GM19452 (cell line): ENCODE measurements at regions not wholly inside any gene's neighbourhood (a gene's known extent, or its start where the extent isn't known, plus 50 kb on each side); places are given as distances from the start of the nearest gene placed in this dataset.
"Not testable (repeated sequence)": the region's sequence is repeated elsewhere in the genome, so short reads cannot be mapped to it uniquely, and the experiment has no call there.

Source experiments
- ATAC-seq: cut with Tn5 transposase; IDR thresholded peaks from one replicate; pipeline ENCODE4 v1.9.1; 2021; ENCODE audit not compliant: unreplicated experiment

DNA sequence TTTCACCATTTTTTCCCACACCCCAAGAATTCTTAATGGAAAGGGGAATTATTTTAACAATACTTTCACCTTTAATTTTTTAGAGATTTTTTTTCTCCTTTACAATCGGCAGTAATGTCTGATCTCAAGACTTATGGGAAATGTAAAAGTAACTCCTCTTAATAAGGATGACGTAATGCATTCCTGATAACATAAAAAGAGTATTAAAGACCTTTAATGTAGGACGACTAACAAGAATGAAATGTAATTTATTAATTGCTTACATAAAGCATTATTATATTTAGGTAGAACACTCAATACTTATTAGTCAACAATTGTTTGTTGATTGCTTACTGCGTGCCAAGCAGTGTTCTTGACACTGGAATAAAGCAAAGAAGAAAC, 416.8 kb upstream of the NAALADL2 start:
- ATAC-seq: no peak

DNA sequence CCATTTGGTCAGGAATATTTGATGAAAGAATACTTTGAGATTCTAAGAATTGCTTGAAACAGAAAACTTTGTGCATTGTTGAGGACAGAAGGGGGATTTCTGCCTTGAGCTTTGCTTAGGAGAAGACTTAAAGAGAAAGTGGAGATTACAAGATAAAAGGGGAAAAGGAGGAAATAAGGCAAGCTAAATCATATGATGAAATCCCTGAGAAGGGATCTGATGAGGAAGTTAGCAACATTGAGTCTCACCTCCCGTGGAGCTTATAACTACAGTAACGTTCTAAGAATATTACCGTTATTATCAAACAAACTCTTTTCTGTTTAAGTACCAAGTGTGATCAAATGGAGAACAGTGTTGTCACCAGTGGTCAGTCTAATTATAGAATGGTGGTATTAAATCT, 414.7 kb upstream of the NAALADL2 start:
- ATAC-seq: no peak

DNA sequence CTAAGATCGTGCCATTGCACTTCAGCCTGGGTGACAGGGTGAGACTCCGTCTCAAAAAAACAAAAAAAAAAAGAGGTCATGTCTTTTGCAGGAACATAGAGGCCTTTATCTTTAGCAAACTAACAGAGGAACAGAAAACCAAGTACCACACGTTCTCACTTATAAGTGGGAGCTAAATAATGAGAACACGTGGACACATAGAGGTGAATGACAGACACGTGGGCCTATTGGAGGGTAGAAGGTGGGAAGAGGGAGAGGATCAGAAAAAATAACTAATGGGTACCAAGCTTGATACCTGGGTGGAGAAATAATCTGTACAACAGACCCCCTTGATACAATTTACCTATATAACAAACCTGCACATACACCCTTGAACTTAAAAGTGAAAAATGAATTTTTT, 401.4 kb upstream of the NAALADL2 start:
- no peak for ATAC-seq

DNA sequence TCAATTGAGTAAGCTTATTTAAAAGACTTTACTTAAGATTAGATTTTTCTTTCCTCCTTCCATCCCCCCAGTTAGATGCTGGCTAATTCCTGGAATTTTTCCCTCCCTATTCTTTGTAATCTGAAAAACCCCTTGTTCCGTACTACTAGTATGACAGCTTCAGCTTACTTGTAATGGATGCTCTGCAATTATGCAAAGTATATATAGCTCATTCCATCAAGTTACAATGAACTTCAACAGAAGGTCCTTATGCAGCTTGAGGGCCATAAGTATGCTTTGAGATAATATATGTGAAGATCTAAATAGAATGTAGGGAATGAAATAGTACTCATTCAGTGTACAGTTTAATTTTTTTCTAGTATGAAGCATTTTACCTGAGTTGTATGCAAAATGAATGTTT, 398.3 kb upstream of the NAALADL2 start:
- ATAC-seq: no peak

DNA sequence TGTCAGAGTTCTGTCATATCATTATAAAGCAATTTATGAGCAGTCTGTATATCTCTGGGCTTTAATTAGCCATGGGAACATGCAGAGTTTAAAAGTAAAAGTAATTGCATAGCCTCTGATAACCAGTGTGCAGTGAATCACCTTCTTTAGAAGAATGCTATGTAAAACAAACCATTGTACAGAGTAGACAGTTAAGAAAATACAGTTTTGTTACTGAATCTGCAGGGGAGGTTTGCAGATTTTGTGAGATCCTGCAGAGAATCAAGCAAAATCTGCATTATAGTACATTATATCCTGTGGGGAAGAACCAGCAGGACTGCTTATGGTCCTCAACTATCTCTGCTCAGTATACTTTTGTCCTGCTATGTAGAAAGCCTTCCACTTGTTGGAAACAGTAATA, 396.2 kb upstream of the NAALADL2 start:
- ATAC-seq: no peak

DNA sequence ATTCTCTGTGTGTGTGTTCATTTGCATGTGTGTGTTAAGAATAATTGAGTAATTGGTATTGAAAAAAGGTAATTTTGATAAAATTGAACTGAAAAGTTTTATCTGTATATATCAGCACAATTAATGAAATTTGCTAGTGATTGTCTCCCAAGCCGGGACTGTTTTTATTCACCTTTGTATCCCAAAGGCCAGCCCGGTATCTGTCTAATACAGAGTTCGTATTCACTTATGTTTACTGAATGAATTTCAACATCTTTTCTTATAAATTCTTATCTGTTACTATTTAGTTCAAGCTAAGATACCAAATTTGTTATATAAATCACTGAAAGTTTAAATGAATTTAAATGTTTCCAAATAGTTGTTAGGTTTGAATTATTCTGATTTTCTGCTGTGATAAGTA, 394.0 kb upstream of the NAALADL2 start:
- ATAC-seq: no peak

DNA sequence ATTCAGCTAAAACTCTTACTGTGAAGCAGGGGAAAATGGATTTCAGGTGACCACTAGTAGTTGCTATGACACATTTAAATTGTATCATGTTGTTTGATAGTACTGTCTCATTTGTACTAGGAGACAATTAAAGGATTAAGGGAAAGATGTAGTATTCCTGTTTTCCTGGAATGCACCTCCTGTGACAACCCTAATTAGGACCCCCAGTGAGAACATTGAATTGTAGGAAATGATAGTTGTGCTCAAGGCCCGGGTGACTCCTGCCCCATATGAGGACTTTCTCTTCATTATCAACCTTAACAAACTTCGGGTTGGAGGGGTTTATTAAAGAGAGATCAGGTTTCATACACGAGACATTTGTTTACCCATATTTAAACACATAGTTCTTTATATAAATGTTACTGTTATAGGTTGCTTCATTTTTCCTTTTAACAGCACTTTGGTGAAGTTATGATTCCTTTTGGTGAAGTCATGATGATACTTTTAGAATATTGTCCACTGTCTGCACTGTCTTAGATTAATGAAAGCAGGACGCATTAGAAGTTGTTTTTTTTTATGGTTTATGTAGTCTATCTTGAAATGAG, 392.6 kb upstream of the NAALADL2 start:
- no peak for ATAC-seq

DNA sequence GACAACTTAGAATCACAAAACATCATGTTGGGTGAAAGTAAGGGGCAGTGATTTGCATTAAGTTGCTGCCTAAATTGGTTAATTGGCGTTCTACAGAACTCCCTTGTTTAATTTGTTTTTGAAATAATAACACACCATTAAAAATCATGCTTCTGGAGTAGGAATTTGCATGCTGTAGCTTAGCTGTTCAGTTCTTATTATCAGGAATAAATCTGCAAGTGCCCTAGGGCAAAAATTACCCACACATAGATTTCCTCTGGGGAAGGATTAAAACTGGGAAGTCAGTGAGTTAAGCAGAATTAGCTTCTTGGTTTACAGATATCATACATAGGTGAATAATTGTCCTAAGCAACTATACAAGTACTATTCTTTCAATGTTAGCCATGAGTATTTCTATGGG, 381.6 kb upstream of the NAALADL2 start:
- ATAC-seq: no peak

DNA sequence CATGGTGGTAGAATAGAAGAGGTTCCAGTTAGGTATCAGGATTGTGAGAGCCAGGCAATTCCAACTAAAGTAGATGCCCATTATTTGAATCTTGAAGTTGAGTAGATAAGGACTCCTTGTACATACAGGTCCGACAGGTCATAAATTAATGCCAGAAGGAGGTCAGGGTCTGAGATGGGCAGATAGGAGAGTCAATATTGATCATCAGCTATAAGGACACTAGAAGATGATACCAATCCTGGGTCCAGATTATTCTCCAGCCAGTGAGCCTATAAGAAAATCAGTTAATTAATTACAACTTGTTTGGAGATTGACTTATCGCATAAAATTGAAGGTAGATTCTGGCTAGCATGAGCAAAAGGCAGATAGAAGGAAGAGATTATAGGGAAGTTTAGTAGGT, 378.4 kb upstream of the NAALADL2 start:
- ATAC-seq: no peak

DNA sequence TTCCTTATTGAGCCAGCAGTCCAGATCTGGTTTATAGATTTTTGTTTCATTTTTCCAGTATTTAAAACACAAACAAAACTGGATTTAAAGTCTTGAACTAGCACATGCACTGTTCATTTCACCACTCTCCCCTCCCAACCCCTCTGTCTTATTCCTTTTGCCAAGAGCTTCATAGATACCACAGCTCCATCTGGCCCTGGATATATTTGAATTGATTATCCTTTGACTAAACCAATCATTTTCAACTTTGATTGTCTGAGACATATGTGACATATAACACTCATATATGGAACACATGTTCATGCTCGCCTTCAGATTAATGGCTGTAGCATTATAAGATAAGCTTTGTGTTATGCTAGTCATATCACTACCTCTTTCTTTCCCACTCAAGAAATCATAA, 376.6 kb upstream of the NAALADL2 start:
- ATAC-seq: no peak

DNA sequence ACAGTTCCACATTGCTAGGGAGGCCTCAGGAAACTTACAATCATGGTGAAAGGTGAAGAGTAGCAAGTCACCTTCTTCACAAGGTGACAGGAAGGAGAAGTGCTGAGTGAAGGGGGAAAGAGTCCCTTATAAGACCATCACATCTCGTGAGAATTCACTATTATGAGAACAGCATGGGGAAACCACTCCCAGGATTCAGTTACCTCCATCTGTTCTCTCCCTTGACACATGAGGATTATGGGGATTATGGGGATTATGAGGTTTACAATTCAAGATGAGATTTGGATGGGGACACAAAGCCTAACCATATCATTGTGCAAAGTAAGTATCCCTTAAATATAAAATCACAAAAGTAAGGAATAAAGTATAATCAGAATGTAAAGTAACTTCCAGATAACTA, 375.9 kb upstream of the NAALADL2 start:
- ATAC-seq: no peak

DNA sequence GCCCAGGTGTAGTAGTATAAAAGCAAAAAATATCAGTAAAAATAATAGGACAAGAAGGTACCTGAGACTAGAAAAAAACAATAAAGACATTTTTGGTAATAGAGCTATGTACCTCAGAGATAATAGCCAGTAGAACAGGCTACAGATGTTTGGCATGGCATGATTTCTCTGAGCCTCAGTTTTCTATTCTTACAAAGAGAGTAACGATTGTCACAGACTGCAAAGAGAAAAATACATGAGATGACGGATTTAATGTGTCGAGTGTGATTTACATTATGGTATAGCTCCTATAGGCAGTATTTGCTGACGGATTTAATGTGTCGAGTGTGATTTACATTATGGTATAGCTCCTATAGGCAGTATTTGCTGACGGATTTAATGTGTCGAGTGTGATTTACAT, 375.3 kb upstream of the NAALADL2 start:
- ATAC-seq: not testable (repeated sequence)

DNA sequence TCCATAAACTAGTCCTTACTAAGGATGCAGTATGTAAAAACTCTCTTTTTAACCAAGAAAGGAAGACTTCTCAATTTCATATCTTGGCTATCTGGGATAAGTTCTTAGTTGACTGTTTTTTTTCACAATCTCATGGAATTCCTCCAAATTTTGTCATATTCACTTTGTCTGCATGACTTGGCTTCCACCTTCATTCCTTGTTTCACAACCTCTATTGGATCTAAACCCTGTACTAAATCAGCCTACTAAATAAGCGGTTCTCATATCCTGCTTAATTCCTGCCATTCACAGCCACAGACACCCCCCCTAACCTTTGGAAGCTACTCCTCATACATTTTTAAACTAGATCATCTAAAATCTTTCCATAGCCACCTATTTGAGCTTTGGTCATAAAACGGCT, 370.6 kb upstream of the NAALADL2 start:
- no peak for ATAC-seq

DNA sequence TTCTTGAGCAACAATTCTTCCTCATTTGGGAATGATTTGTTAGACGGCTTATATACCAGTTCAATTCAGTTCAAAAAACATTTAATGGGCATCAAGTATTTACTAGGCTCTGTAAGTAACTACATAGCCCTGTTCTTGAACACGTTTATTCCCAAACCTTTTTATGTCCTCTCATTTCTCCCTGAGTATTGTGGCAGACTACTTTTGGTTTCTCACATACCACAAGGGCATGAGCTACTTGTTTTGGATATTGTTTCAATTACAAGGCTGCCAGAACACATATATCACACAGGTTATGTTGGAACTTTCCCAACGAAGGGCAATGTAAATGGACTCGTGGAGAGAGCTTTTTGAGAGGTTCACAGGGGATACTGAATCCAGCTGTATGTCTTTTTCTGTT, 363.8 kb upstream of the NAALADL2 start:
- ATAC-seq: no peak

DNA sequence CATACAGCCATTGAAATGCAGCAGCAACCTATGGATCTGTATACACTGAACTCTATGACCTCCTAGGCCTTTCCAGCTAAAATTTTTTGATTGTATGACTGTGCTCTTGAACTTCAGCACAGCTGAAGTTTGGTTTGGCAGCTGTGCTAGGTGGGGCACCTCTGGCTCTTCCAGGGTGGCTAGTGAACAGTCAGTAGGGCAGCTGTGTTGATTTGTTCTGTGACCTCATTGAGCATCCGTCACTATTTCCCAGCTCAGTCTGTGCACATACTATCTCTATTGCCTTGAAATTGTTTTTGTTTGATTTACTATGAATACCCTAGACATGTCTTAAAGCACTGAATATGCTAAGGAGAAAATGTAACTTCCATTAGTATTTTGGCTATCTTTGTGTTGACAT, 363.2 kb upstream of the NAALADL2 start:
- no peak for ATAC-seq

DNA sequence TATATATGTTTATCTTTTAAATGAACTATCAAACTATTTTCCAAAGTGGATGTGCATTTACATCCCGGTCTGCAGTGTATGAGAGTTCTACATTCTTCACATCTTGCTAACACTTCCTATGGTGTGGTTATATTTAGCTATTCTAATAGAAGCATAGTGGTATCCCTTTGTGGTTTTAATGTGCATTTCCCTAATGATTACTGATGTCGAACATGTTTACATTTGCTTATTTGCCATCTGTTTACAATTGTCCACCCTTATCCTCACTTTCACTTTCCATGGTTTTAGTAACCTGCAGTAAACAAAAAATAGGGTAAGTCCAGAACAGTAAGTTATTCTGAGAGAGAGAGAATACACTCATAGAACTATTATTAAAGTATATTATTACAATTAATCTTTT, 360.5 kb upstream of the NAALADL2 start:
- ATAC-seq: no peak

DNA sequence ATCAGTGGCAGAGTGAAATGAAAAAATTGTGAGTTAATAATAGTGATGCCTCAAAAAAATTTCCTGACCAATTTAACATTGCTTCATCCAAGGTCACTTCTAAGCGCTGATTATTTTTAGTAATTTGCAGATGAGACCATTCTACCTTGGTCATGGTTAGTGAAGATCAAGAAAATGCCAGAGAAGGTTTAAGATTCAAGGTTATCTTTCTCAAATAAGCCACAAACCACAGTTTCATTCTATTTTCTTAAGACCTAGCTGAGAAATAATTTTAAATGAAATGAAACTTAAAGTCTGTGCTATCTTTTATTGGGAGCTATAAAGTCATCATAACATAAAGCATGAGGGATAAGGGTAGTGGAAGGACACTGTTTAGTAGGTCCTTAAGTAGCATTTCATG, 353.9 kb upstream of the NAALADL2 start:
- no peak for ATAC-seq

DNA sequence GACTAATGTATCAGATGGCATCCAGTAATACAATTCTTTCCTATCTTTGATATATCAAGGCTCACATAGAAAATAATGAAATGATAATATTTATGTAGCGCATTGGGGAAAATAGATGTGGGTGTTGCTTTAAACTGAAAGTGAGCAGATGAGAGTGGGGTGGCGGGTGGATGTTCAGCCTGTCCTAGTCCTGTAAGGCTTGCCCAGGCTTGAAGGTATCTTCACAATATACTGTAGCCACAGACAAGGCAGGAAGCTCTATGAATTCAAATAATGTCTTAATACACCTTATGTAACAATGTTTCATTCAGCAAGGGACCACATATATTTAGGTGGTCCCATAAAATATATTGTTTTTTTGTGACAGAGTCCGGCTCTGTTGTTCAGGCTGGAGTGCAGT, 334.9 kb upstream of the NAALADL2 start:
- no peak for ATAC-seq

DNA sequence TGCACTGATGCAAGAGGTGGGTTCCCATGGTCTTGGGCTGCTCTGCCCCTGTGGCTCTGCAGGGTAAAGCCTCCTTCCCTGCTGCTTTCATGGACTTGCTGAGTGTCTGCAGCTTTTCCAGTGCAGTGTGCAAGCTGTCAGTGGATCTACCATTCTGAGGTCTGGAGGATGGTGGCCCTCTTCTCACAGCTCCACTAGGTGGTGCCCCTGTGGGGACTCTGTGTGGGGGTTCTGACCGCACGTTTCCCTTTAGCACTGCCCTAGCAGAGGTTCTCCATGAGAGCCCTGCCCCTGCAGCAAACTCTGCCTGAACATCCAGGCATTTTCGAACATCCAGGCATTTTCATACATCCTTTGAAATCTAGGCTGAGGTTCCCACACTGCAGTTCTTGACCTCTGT, 329.8 kb upstream of the NAALADL2 start:
- ATAC-seq: no peak

DNA sequence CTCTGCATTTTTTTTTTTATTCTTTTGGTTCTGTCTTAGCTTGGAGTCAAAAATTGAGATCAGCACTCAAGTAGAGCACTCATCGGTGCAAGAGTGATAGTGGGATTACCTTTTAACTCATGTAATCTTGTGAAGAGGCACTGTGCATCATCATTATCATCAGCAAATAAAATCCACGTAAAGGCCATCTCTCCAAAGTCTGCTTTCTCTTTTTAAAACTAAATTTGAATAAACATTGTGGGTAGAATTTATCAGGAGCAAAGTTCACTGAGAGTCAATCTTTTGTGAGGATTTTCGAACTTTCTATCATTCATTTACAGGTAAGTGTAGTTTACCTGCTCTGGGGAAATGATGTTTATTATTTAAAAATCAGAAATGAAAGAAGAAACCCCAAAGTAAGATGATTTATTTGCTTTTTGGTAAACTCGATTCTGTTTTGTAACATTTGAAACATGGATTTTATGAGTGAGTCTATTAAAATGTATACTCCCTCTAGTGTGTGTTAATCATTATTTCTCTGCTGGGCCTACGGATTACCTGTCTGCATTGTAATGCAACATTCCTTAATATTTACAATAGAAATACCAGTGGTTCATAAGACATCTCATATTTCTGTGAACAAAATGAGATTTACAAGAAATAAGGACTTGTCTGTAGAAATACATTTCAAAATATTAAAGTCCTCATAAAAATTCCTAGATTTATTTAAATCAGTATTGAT, 327.7 kb upstream of the NAALADL2 start:
- ATAC-seq: no peak

DNA sequence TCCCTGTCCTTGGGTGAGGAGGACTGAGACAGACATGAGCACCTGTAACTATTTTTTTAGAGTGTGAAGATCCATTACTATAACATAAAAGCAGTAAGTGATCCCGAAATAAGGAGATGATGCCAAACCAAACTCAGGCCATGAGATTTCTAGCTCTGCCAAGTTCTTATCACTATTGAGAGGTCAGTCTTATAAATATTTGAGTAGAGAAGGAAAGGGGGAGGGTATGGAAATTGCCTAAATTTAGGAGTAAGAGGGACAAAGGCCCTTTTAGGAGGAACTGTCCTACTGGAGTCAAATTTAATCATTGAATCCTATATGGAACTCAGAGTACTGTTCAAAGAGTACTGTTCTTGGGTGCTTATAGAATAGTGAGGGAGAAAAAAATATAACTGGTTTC, 326.9 kb upstream of the NAALADL2 start:
- ATAC-seq: no peak

DNA sequence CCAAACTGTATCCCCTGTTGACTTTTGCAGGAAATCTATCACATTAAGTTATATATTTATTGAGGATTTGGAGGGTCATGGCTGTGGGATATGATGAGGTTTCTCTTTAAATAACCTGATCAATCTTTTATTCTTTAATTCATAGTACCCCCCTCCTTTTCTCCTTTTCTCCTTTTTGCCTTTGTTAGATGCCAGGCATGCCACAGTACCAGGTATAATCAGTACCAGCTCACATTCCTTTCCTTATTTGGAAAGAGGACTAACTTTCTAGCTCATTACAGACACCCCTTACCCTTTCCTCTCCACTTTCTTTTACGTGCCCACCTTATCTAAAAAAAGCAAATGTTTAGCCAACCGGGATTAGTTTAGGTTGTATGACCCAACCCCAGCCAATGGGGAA, 326.4 kb upstream of the NAALADL2 start:
- ATAC-seq: no peak

DNA sequence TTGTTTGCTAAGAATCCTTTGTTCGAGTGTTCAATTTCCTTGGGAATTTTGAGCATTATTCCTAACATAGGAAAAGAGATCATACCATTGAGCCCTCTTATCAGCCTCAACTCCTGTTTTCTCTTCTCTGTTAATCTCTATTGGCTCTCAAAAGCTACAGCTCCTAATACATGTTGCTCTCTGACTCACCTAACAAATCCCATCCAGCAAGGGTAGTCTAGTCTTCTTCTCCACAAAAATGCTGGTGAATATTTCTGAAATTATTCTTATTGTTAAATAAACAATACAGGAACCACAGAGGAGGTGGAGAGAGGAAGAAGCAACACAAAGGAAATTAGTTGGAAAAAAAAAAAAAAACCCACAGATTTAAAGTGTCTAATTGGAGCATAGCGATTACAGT, 325.8 kb upstream of the NAALADL2 start:
- ATAC-seq: no peak
